GM19452 (cell line): ENCODE measurements at regions not wholly inside any gene's neighbourhood (a gene's known extent, or its start where the extent isn't known, plus 50 kb on each side); places are given as distances from the start of the nearest gene placed in this dataset.
"Not testable (repeated sequence)": the region's sequence is repeated elsewhere in the genome, so short reads cannot be mapped to it uniquely, and the experiment has no call there.

ENCODE experiments used
- ATAC-seq: cut with Tn5 transposase; IDR thresholded peaks from one replicate; pipeline ENCODE4 v1.9.1; 2021; ENCODE audit not compliant: unreplicated experiment

- ATAC-seq = no peak
Measured at GRCh38 chr6:9085054-9085708, 649.8 kb upstream of the SLC35B3 start.

- ATAC-seq = no peak
Measured at GRCh38 chr6:9083108-9083507, 647.8 kb upstream of the SLC35B3 start.

GRCh38 chr6:9066726-9067125 lies 631.4 kb upstream of the SLC35B3 start:
- ATAC-seq = no peak

- no peak for ATAC-seq
Measured at GRCh38 chr6:9064156-9064555, 628.8 kb upstream of the SLC35B3 start.

- no peak for ATAC-seq
Measured at GRCh38 chr6:9062596-9062995, 627.3 kb upstream of the SLC35B3 start.

GRCh38 chr6:9057937-9058336 lies 622.6 kb upstream of the SLC35B3 start:
- no peak for ATAC-seq

GRCh38 chr6:9056556-9056955 lies 621.2 kb upstream of the SLC35B3 start:
- no peak for ATAC-seq

GRCh38 chr6:9044426-9044825 lies 609.1 kb upstream of the SLC35B3 start:
- ATAC-seq = no peak

GRCh38 chr6:9040718-9041117 lies 605.4 kb upstream of the SLC35B3 start:
- no peak for ATAC-seq

GRCh38 chr6:9039258-9039657 lies 603.9 kb upstream of the SLC35B3 start:
- ATAC-seq = no peak

GRCh38 chr6:9028086-9028485 lies 592.7 kb upstream of the SLC35B3 start:
- ATAC-seq = no peak

- no peak for ATAC-seq
Measured at GRCh38 chr6:9025796-9026394, 590.5 kb upstream of the SLC35B3 start.

GRCh38 chr6:9025228-9025627 lies 589.9 kb upstream of the SLC35B3 start:
- no peak for ATAC-seq

- ATAC-seq = not testable (repeated sequence)
Measured at GRCh38 chr6:9024246-9024645, 588.9 kb upstream of the SLC35B3 start.

- no peak for ATAC-seq
Measured at GRCh38 chr6:9020001-9020400, 584.7 kb upstream of the SLC35B3 start.

- ATAC-seq = no peak
Measured at GRCh38 chr6:9009931-9010330, 574.6 kb upstream of the SLC35B3 start.

GRCh38 chr6:9007027-9007426 lies 571.7 kb upstream of the SLC35B3 start:
- no peak for ATAC-seq

GRCh38 chr6:9002833-9003232 lies 567.5 kb upstream of the SLC35B3 start:
- ATAC-seq = no peak

GRCh38 chr6:8995156-8995555 lies 559.8 kb upstream of the SLC35B3 start:
- no peak for ATAC-seq

- ATAC-seq = no peak
Measured at GRCh38 chr6:8993111-8993510, 557.8 kb upstream of the SLC35B3 start.

GRCh38 chr6:8991844-8992243 lies 556.5 kb upstream of the SLC35B3 start:
- ATAC-seq = no peak

GRCh38 chr6:8990075-8990474 lies 554.7 kb upstream of the SLC35B3 start:
- no peak for ATAC-seq

GRCh38 chr6:8983202-8983688 lies 547.9 kb upstream of the SLC35B3 start:
- ATAC-seq = peak; percentile 97
